ENCODE measurements at regions not wholly inside any gene's neighbourhood (a gene's known extent, or its start where the extent isn't known, plus 50 kb on each side); places are given as distances from the start of the nearest gene placed in this dataset.
"Not testable (repeated sequence)": the region's sequence is repeated elsewhere in the genome, so short reads cannot be mapped to it uniquely, and the experiment has no call there.

- DNase-seq (ENCODE audit: low spot score) = no peak
Observed at GRCh38 chr15:26126070-26126469, 262.9 kb upstream of the ATP10A start.

- DNase-seq (ENCODE audit: low spot score) = no peak
Observed at GRCh38 chr15:26125664-26126063, 262.5 kb upstream of the ATP10A start.

GRCh38 chr15:26119322-26119721 is 256.2 kb upstream of the ATP10A start:
- no peak for DNase-seq (ENCODE audit: low spot score)

- no peak for DNase-seq (ENCODE audit: low spot score)
Observed at GRCh38 chr15:26115229-26115943, 252.3 kb upstream of the ATP10A start.

- DNase-seq (ENCODE audit: low spot score) = not testable (repeated sequence)
Observed at GRCh38 chr15:26114128-26114527, 251.0 kb upstream of the ATP10A start.

- DNase-seq (ENCODE audit: low spot score) = no peak
Observed at GRCh38 chr15:26113296-26113695, 250.2 kb upstream of the ATP10A start.

- no peak for DNase-seq (ENCODE audit: low spot score)
Observed at GRCh38 chr15:26109203-26109602, 246.1 kb upstream of the ATP10A start.

GRCh38 chr15:26106556-26106955 is 243.4 kb upstream of the ATP10A start:
- no peak for DNase-seq (ENCODE audit: low spot score)

- DNase-seq (ENCODE audit: low spot score) = no peak
Observed at GRCh38 chr15:26103002-26103404, 239.9 kb upstream of the ATP10A start.

GRCh38 chr15:26102365-26102764 is 239.2 kb upstream of the ATP10A start:
- no peak for DNase-seq (ENCODE audit: low spot score)

- DNase-seq (ENCODE audit: low spot score) = no peak
Observed at GRCh38 chr15:26101443-26101842, 238.3 kb upstream of the ATP10A start.

GRCh38 chr15:26098801-26099200 is 235.7 kb upstream of the ATP10A start:
- no peak for DNase-seq (ENCODE audit: low spot score)

- DNase-seq (ENCODE audit: low spot score) = no peak
Observed at GRCh38 chr15:26097216-26097615, 234.1 kb upstream of the ATP10A start.

- DNase-seq (ENCODE audit: low spot score) = no peak
Observed at GRCh38 chr15:26096581-26096980, 233.5 kb upstream of the ATP10A start.

- DNase-seq (ENCODE audit: low spot score) = no peak
Observed at GRCh38 chr15:26095710-26096330, 232.7 kb upstream of the ATP10A start.

- no peak for DNase-seq (ENCODE audit: low spot score)
Observed at GRCh38 chr15:26091184-26091583, 228.1 kb upstream of the ATP10A start.

- no peak for DNase-seq (ENCODE audit: low spot score)
Observed at GRCh38 chr15:26087881-26088280, 224.8 kb upstream of the ATP10A start.

- no peak for DNase-seq (ENCODE audit: low spot score)
Observed at GRCh38 chr15:26087395-26087794, 224.3 kb upstream of the ATP10A start.

- no peak for DNase-seq (ENCODE audit: low spot score)
Observed at GRCh38 chr15:26084771-26085170, 221.6 kb upstream of the ATP10A start.

- DNase-seq (ENCODE audit: low spot score) = no peak
Observed at GRCh38 chr15:26083896-26084295, 220.8 kb upstream of the ATP10A start.

- no peak for DNase-seq (ENCODE audit: low spot score)
Observed at GRCh38 chr15:26083457-26083856, 220.3 kb upstream of the ATP10A start.

GRCh38 chr15:26082221-26083109 is 219.3 kb upstream of the ATP10A start:
- DNase-seq (ENCODE audit: low spot score) = peak; percentile 86

GRCh38 chr15:26081758-26082220 is 218.7 kb upstream of the ATP10A start:
- DNase-seq (ENCODE audit: low spot score) = no peak
